ENCODE measurements at regions not wholly inside any gene's neighbourhood (a gene's known extent, or its start where the extent isn't known, plus 50 kb on each side); places are given as distances from the start of the nearest gene placed in this dataset.
"Not testable (repeated sequence)": the region's sequence is repeated elsewhere in the genome, so short reads cannot be mapped to it uniquely, and the experiment has no call there.

GRCh38 chr17:15802917-15803316 is 70.8 kb downstream of the TBC1D26 start:
- not testable (repeated sequence) for DNase-seq

DNA sequence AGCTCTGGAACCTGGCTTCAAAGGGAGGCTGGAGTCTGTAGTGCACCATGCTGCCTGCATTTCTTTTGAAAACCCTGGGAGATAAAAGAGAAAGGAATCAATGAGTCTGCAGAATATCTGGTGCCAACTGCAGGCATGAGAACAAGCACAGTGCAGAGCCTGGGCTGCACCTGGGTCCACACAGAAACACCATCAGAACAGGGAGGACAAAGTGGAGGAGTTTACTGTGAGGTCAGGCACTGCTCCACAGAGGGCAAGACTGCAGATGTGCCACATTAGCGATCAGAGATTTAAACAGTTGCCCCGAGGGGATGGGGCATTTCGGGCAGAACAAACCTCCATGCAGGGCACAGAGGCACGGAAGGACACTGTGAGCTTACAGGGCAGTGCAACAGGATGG is 74.7 kb downstream of the TBC1D26 start:
- DNase-seq = not testable (repeated sequence)

GRCh38 chr17:15813388-15813787 is 81.3 kb downstream of the TBC1D26 start:
- not testable (repeated sequence) for DNase-seq

GRCh38 chr17:15814003-15814402 is 81.9 kb downstream of the TBC1D26 start:
- not testable (repeated sequence) for DNase-seq

DNA sequence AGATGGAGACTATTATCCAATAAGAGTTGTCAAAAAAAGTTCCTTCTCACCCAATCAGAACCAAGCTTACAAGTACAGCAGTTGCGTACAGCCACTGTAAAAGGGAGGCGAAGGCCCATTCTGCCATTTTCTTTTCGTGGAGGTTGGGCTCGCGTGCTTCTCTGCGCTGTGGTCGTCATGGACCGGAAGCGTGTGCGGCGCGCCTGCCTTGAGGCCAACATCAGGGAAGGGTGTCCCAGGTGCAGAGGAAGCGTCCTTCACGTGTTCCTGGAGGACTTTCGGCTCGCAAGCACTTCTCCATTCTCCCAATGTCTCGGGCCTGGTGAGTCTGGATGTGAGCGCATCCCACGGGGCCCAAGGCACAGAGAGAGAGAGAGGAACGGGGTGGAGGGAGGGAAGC is 85.8 kb downstream of the TBC1D26 start:
- DNase-seq = not testable (repeated sequence)

- DNase-seq = not testable (repeated sequence)
Measured at GRCh38 chr17:15822280-15822679, 90.2 kb downstream of the TBC1D26 start.

DNA sequence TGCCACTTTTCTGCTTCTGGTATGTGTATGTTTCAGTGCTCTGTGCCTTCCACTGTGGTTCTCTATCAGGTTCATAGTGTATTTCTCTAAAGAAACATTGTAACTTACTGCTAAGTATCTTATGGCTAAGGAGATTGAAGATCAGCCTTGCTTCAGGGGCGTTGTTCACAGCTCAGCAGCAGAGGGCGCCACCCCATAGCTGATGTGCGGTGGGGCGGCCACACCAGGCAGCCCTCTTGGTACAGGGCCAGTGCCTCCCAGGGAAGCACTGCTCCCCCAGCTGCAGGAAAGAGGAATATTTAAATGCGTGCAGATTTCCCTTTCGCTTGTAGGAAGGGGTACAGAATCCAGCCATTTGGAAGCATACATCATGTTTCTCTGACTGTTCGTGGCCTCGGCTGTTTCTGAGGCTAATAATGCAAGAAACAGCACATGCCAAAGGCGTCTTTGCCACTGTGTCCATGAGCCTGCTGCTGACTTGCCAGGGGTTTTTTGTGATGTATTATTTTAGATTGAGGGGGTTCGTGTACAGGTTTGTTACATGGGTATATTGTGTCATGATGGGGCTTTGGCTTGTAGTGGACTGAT is 96.7 kb downstream of the TBC1D26 start:
- DNase-seq = peak; percentile 84

DNA sequence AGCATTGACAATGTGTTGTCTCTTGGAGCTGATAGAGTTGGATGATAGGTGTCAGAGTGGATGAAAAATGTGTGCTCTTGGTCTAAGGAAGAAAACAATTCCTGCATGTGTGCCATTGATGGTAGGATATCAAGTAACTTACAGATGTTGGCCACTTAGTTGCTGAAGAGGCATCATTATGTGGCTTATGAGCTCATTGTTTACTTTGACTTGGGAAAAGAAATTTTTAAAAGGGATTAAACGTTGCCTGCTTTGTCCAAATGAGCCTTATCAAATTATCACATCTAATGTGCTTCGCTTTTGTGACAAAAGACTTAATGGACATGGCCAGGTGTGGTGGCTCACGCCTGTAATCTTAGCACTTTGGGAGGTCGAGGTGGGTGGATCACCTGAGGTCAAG is 98.1 kb downstream of the TBC1D26 start:
- DNase-seq = not testable (repeated sequence)

GRCh38 chr17:15831182-15831581 is 99.1 kb downstream of the TBC1D26 start:
- not testable (repeated sequence) for DNase-seq

DNA sequence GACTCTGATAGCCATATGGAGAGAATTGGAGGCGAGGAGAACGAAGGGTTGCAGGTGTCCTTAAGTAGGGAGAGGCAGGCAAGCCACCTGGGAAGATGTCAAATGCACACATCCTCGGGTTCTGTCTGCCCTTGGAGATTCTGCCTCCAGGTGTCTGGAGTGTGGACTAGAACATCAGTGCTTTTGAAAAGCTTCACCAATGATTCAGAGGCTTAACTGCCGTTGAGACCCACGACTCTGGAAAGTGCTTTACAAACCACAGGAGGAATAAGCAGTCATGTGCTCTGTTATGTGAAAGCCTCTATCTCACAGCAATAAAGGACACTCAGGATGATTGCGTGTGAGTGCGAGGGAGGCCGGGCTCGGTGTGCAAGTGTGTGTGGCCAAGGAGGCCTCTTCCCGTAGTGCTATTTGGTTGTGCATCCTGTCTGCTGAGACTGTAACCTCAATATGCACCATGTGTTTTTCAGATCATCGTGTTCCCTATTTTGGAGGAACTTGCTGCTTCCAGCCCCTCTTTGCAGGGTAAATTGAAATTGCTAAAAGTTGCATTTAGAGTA is 100.9 kb downstream of the TBC1D26 start:
- not testable (repeated sequence) for DNase-seq

GRCh38 chr17:15833890-15834289 is 101.8 kb downstream of the TBC1D26 start:
- DNase-seq = not testable (repeated sequence)

DNA sequence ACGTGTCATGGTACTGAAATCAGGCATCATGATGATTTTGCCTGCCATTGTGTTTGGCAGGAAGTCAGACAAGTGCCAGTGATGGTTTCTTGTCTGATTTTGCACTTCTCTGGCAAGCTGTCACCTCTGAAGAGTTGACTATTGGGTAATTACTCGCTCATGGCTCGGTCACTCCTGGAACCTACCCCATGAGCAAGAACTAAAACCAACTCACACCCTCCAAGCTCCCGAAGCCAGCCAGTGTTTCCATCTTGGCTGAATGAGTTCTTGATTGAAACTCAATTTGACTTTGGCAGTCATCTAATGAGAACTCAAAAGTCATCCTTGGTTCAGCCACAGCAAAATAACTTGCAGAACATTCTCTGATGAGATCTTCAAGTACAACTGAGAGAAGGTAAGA is 103.4 kb downstream of the TBC1D26 start:
- not testable (repeated sequence) for DNase-seq

DNA sequence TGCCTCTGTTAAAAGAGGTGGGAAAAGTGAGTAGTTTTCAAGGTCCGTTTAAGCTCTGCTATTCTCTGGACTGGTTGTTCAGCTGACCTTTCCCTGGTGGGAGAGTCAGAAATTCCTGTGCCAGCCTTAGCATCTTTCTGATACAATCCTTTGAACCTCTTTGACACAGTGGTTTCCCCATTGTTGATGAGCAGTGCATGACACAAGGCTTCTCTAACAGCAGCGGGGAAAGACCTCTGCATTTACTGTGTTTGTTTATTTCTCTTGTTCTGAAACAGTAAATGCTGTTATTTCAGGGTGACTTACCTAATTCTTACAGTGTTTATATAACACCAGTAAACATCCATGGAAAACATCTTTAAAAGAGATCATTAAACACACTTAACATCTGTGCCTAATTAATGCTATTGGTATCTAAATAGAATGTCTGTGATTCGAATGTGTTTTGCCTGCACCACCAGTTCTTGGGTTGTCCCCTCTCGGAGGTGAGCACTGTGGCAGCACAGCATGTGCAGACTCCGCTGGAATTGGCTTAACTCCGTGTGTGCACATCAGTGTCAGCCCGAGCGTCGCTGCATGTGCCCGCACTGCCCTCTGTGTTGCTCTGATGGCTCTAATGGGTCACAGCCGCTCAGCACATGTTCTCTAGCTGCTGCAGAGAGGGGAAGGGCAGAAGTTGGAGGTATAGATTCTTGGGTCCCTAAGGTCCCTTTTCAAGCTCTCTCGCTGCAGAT is 104.3 kb downstream of the TBC1D26 start:
- DNase-seq = not testable (repeated sequence)

GRCh38 chr17:15836991-15837390 is 104.9 kb downstream of the TBC1D26 start:
- not testable (repeated sequence) for DNase-seq

DNA sequence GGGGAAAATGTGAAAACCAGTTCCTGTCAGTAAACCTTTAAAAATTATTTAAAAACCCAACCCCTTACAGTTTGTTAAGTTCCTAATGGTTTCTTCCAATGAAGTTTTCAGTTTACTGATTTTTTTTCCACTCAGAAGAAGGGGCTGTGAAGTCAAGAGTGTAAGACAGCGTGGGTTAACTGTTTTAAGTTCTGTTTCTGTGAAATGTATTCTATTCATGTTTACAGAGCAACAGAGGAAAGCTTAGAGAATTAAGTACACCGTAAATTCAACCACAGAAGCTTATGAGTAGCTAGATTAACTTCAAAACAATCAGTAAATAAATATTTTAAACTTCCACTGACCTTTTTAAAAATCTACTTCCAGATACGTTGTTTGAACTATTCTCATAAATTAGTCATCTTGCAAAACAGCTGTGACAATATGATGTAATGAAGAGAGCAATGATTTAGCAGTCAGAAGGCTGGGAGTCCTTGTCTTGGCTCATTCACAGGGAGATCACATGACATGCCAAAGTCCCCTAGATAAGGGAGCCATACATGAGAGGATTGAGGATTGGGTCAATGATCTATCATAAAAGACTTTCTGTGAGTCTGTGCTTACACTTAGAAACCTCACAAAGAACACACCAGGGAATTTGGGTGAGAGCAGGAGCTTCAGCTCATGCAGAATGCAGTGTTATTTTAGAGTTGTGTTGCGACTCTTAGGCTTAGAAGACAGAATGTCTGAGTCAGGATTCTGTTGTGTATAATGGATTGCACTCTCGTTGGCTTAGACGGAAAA is 97.3 kb upstream of the ADORA2B start:
- DNase-seq = peak; percentile 19

GRCh38 chr17:15849054-15849453 is 95.9 kb upstream of the ADORA2B start:
- not testable (repeated sequence) for DNase-seq

GRCh38 chr17:15850071-15850470 is 94.9 kb upstream of the ADORA2B start:
- DNase-seq = not testable (repeated sequence)

DNA sequence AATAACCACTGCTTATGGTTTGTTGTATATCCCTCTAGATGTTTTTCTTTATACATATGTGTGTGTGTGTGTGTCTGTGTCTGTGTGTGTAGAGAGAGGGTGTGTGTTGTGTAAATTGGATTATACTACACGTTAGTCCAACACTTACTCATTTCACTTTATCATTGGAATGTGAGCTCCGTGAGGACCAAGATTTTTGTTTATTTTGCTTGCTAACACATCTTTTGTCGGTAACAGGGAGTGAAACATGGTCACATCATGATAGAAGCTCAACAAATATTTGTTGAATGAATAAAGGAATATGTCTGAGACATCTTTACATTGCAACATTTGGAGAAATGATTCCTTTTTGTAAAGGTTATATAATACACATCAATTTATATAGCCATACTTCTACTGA is 94.2 kb upstream of the ADORA2B start:
- not testable (repeated sequence) for DNase-seq

- not testable (repeated sequence) for DNase-seq
Measured at GRCh38 chr17:15852863-15853262, 92.1 kb upstream of the ADORA2B start.

GRCh38 chr17:15856191-15856590 is 88.7 kb upstream of the ADORA2B start:
- DNase-seq = not testable (repeated sequence)

DNA sequence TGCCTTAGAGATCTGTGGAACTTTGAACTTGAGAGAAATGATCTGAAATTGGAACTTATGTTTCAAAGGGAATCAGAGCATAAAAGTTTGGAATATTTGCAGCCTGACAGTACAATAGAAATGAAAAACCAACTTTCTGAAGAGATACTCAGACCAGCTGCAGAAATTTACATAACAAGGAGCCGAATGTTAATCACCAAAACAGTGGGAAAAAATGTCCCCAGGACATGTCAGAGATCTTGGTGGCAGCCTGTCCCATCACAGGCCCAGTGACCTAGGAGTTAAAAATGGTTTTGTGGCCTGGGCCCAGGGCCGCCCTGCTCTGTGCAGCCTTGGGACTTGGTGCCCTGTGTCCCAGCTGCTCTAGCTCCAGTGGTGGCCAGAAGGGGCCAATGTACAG is 88.2 kb upstream of the ADORA2B start:
- not testable (repeated sequence) for DNase-seq

- DNase-seq = not testable (repeated sequence)
Measured at GRCh38 chr17:15858082-15858481, 86.8 kb upstream of the ADORA2B start.

- not testable (repeated sequence) for DNase-seq
Measured at GRCh38 chr17:15860774-15861173, 84.2 kb upstream of the ADORA2B start.
